Spinal cord (tissue), 9 donors: ENCODE measurements at regions not wholly inside any gene's neighbourhood (a gene's known extent, or its start where the extent isn't known, plus 50 kb on each side); places are given as distances from the start of the nearest gene placed in this dataset.

Source experiments
- DNase-seq, 6 donors: peaks; one replicate each; pipeline versions ENCODE4 v3.0.0 to v3.0.0-alpha.2; 2013 to 2015; ENCODE audit warnings: low spot score in 6 of 6, low read depth in 4 of 6
- H3K27ac ChIP-seq: one replicate; pipeline ENCODE4 v1.5.1; 2013; ENCODE audit warnings: low read depth, low read length, control low read depth
- H3K27me3 ChIP-seq: one replicate; pipeline ENCODE4 v1.6.1; 2013; ENCODE audit warnings: low read length; ENCODE audit not compliant: control insufficient read depth, insufficient read depth
- H3K36me3 ChIP-seq: one replicate; pipeline ENCODE4 v1.6.1; 2013; ENCODE audit warnings: low read length; ENCODE audit not compliant: control insufficient read depth, insufficient read depth
- H3K4me1 ChIP-seq: one replicate; pipeline ENCODE4 v1.6.1; 2013; ENCODE audit warnings: low read length; ENCODE audit not compliant: control insufficient read depth, insufficient read depth
- H3K4me3 ChIP-seq: one replicate; pipeline ENCODE4 v1.5.1; 2013; ENCODE audit warnings: low read depth, low read length, control low read depth
- H3K9me3 ChIP-seq: one replicate; pipeline ENCODE4 v1.6.1; 2013; ENCODE audit warnings: low read length; ENCODE audit not compliant: control insufficient read depth, insufficient read depth
- WGBS: methylation state at CpG from one replicate; pipeline ENCODE4 v1.1.5; 2013; ENCODE audit warnings: missing lambda C conversion rate; ENCODE audit not compliant: insufficient coverage; 5-methylcytosine and 5-hydroxymethylcytosine counted together
- donor health status: healthy.

GRCh38 chr12:45102818-45103217, 51.9 kb upstream of the DBX2 start:
- H3K4me1 ChIP-seq = no peaks in the 10 kb centered on the region

GRCh38 chr12:45105996-45106395, 55.1 kb upstream of the DBX2 start:
- no peak for DNase-seq
- H3K4me1 ChIP-seq = no peaks in the 10 kb centered on the region
- no peak overlapping the region for H3K27ac ChIP-seq
- no peak overlapping the region for H3K4me3 ChIP-seq
- H3K36me3 ChIP-seq = no peaks in the 10 kb centered on the region
- no peaks in the 10 kb centered on the region for H3K9me3 ChIP-seq
- no peaks in the 10 kb centered on the region for H3K27me3 ChIP-seq
- 95% methylated on average over 8 of the region's 10 CpGs for WGBS

More at GRCh38 chr12:45102818-45103217, 51.9 kb upstream of the DBX2 start:
- Histone ChIP-seq H3K27me3 (peaks cover 4% of the 10 kb centered on the region), H3K4me3 (no peak overlapping the region), H3K9me3 (no peaks in the 10 kb centered on the region), H3K36me3 (no peaks in the 10 kb centered on the region), H3K27ac (no peak overlapping the region)
- DNase-seq = no peak
- WGBS = no CpG with 5 or more reads among the region's 1 CpG

- no peaks in the 10 kb centered on the region for H3K27me3 ChIP-seq
- H3K36me3 ChIP-seq = no peaks in the 10 kb centered on the region
- no peaks in the 10 kb centered on the region for H3K4me1 ChIP-seq
- H3K9me3 ChIP-seq = no peaks in the 10 kb centered on the region
- no CpG with 5 or more reads among the region's 2 CpGs for WGBS
- no peak for DNase-seq
- H3K27ac ChIP-seq = no peak overlapping the region
- H3K4me3 ChIP-seq = no peak overlapping the region
Measured at GRCh38 chr12:45112306-45112705, 61.4 kb upstream of the DBX2 start.

GRCh38 chr12:45121224-45121623, 70.3 kb upstream of the DBX2 start:
- Histone ChIP-seq H3K4me1 (no peaks in the 10 kb centered on the region), H3K27me3 (no peaks in the 10 kb centered on the region), H3K4me3 (no peak overlapping the region), H3K27ac (no peak overlapping the region), H3K9me3 (no peaks in the 10 kb centered on the region), H3K36me3 (no peaks in the 10 kb centered on the region)
- DNase-seq = no peak
- 69% methylated on average over 2 of the region's 2 CpGs for WGBS

GRCh38 chr12:45122768-45123380, 72.0 kb upstream of the DBX2 start:
- Histone ChIP-seq H3K27ac (no peak overlapping the region), H3K4me3 (no peak overlapping the region), H3K36me3 (no peaks in the 10 kb centered on the region), H3K4me1 (no peaks in the 10 kb centered on the region), H3K9me3 (no peaks in the 10 kb centered on the region), H3K27me3 (no peaks in the 10 kb centered on the region)
- peak; percentile 15 to 89 (median 48) for DNase-seq
- WGBS = 0% methylated on average over 1 of the region's 6 CpGs

GRCh38 chr12:45124485-45125155, 73.7 kb upstream of the DBX2 start:
- H3K27ac ChIP-seq = no peak overlapping the region
- H3K4me3 ChIP-seq = no peak overlapping the region
- H3K36me3 ChIP-seq = no peaks in the 10 kb centered on the region
- peak in 1 of 6 donors; percentile 15 for DNase-seq
- no peaks in the 10 kb centered on the region for H3K4me1 ChIP-seq
- 32% methylated on average over 2 of the region's 3 CpGs for WGBS
- no peaks in the 10 kb centered on the region for H3K27me3 ChIP-seq
- no peaks in the 10 kb centered on the region for H3K9me3 ChIP-seq

GRCh38 chr12:45125997-45126396, 75.1 kb upstream of the DBX2 start:
- no peak for DNase-seq
- Histone ChIP-seq H3K27me3 (no peaks in the 10 kb centered on the region), H3K4me3 (no peak overlapping the region), H3K27ac (no peak overlapping the region), H3K36me3 (no peaks in the 10 kb centered on the region), H3K9me3 (no peaks in the 10 kb centered on the region), H3K4me1 (no peaks in the 10 kb centered on the region)
- WGBS = 100% methylated on average over 1 of the region's 2 CpGs

- no CpG with 5 or more reads among the region's 1 CpG for WGBS
- H3K27ac ChIP-seq = no peak overlapping the region
- peaks cover 2% of the 10 kb centered on the region for H3K27me3 ChIP-seq
- DNase-seq = no peak
- H3K36me3 ChIP-seq = no peaks in the 10 kb centered on the region
- no peaks in the 10 kb centered on the region for H3K4me1 ChIP-seq
- H3K9me3 ChIP-seq = no peaks in the 10 kb centered on the region
- H3K4me3 ChIP-seq = no peak overlapping the region
Measured at GRCh38 chr12:45128637-45129036, 77.7 kb upstream of the DBX2 start.

- peak; percentile 47 to 93 (median 62) for DNase-seq
- H3K27me3 ChIP-seq = peaks cover 2% of the 10 kb centered on the region
- H3K9me3 ChIP-seq = no peaks in the 10 kb centered on the region
- no peaks in the 10 kb centered on the region for H3K4me1 ChIP-seq
- no peaks in the 10 kb centered on the region for H3K36me3 ChIP-seq
- WGBS = no CpG with 5 or more reads among the region's 3 CpGs
- H3K27ac ChIP-seq = no peak overlapping the region
- H3K4me3 ChIP-seq = no peak overlapping the region
Measured at GRCh38 chr12:45130881-45131281, 80.0 kb upstream of the DBX2 start.

- H3K27ac ChIP-seq = no peak overlapping the region
- DNase-seq = peak in 2 of 6 donors; percentile 10 to 13
- no peaks in the 10 kb centered on the region for H3K36me3 ChIP-seq
- H3K4me1 ChIP-seq = no peaks in the 10 kb centered on the region
- H3K4me3 ChIP-seq = no peak overlapping the region
- peaks cover 2% of the 10 kb centered on the region for H3K27me3 ChIP-seq
- H3K9me3 ChIP-seq = no peaks in the 10 kb centered on the region
Measured at GRCh38 chr12:45131506-45131905, 80.6 kb upstream of the DBX2 start.
